AG04449 (cell line): ENCODE measurements at regions not wholly inside any gene's neighbourhood (a gene's known extent, or its start where the extent isn't known, plus 50 kb on each side); places are given as distances from the start of the nearest gene placed in this dataset.

Experiments
- CTCF ChIA-PET: fragments of 350-600 bp; formaldehyde crosslinking; extraction: SDS; loops from one replicate; lab custom pipeline; 2021; ENCODE audit warnings: antibody characterized with exemption; lab: Yijun Ruan, JAX
- POLR2A ChIA-PET: fragments of 400-600, 350-600 bp; formaldehyde crosslinking; extraction: SDS; loops from one replicate; lab custom pipeline; 2020; ENCODE audit warnings: antibody characterized with exemption, inconsistent platforms; lab: Yijun Ruan, JAX
- DNase-seq: peaks from one replicate; pipeline ENCODE4 v3.0.0-alpha.2; 2010; ENCODE audit warnings: low read depth, low spot score
- H3K4me3 ChIP-seq: 2 replicates; pipeline ENCODE4 v1.5.1; 2011; ENCODE audit warnings: low read depth, mild to moderate bottlenecking, control low read depth, low read length
- CTCF ChIP-seq: IDR thresholded peaks from one replicate; pipeline ENCODE4 v1.5.1; 2011; ENCODE audit warnings: mild to moderate bottlenecking, moderate library complexity, low read length, control low read depth, inconsistent platforms; ENCODE audit not compliant: insufficient read depth; ENCODE audit errors: missing control alignments

GRCh38 chr14:105888151-105888550 lies 361.8 kb downstream of the TMEM121 start:
- H3K4me3 ChIP-seq = no peak overlapping the region
- no peak for TF ChIP-seq CTCF
- no peak for DNase-seq
- ChIA-PET CTCF (no interaction called here), POLR2A (no interaction called here)

- no peak for TF ChIP-seq CTCF
- H3K4me3 ChIP-seq = no peak overlapping the region
- ChIA-PET POLR2A (no interaction called here), CTCF (no interaction called here)
- no peak for DNase-seq
Observed at GRCh38 chr14:105888784-105889665, 362.6 kb downstream of the TMEM121 start.

- TF ChIP-seq CTCF = no peak
- no peak for DNase-seq
- CTCF ChIA-PET = no interaction called here
- H3K4me3 ChIP-seq = no peak overlapping the region
- POLR2A ChIA-PET = no interaction called here
Observed at GRCh38 chr14:105889666-105890473, 363.5 kb downstream of the TMEM121 start.

- no peak for TF ChIP-seq CTCF
- POLR2A ChIA-PET = no interaction called here
- H3K4me3 ChIP-seq = no peak overlapping the region
- CTCF ChIA-PET = no interaction called here
- no peak for DNase-seq
Observed at GRCh38 chr14:105890474-105891220, 364.3 kb downstream of the TMEM121 start.

- no peak for TF ChIP-seq CTCF
- ChIA-PET POLR2A (no interaction called here), CTCF (no interaction called here)
- DNase-seq = no peak
- no peak overlapping the region for H3K4me3 ChIP-seq
Observed at GRCh38 chr14:105891221-105891602, 364.8 kb downstream of the TMEM121 start.
